ENCODE measurements at regions not wholly inside any gene's neighbourhood (a gene's known extent, or its start where the extent isn't known, plus 50 kb on each side); places are given as distances from the start of the nearest gene placed in this dataset.

DNA sequence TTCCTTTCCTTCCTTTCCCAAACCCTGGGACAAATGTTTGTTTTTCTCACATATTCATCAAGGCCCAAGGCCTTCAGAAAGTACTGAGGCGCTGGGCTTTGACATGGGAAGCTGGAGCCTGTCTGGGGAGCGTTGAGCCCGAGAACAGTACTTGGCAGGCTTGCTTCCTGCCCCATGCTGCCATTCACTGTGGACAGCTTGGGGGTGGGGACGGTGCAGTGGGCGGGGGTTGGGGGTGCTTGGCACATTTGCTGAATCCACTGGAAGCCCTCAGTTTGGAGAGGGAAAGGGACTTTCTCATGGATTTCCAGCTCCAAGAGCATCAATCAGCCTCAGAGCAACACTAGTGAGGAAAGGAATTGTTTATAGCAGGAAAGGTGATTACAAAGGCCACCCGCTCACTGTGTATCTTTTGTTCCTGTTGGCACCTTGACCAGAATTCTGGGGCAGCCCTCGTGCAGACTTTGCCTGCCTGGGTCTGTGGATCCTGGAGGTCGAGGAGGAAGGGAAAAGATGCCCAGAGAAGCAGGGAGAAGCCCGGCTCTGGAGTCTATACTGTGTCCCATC lies 199.8 kb upstream of the RGMA start:
- peaks cover 0 to 2% (median 0%) of the 10 kb centered on the region in 4 experiments; a peak in 1 of 7 replicates for H3K27me3 ChIP-seq (replicated peaks in 1 of 4; ENCODE audit: control insufficient read depth in 3 of 4, extremely low read depth in 1 of 4, insufficient read depth in 3 of 4, low read length in 3 of 4)
- no peak overlapping the region for H2BK120ac ChIP-seq (replicated peaks; ENCODE audit: low read depth, low read length)
- H3K18ac ChIP-seq (ENCODE audit: extremely low read depth, low read length): no peak overlapping the region
- no peak overlapping the region for H4K91ac ChIP-seq (replicated peaks; ENCODE audit: insufficient read length, low read length)
- H3K14ac ChIP-seq (ENCODE audit: insufficient read length): no peak overlapping the region
- CTCF ChIA-PET (ENCODE audit: partially characterized antibody): no interaction called here
- POLR2A ChIA-PET (ENCODE audit: partially characterized antibody): no interaction called here
- no peak overlapping the region for H3K27ac ChIP-seq (ENCODE audit: low read depth, low read length)
- no peak overlapping the region for H2BK15ac ChIP-seq (ENCODE audit: low read length)
- H3K4me2 ChIP-seq (ENCODE audit: insufficient read depth in 1 of 2, low read depth in 2 of 2, low read length in 2 of 2): no peak overlapping the region
- no peaks in the 10 kb centered on the region for H3K79me2 ChIP-seq (ENCODE audit: control insufficient read depth in 1 of 2, insufficient read depth in 2 of 2, low read length in 2 of 2)
- DNase-seq (ENCODE audit: low read depth in 1 of 2, low spot score in 2 of 2) (peak in 1 of 2 experiments; percentile 39), FAIRE-seq (no peak)
- WGBS, 2 experiments (ENCODE audit: extremely low coverage in 1 of 2, insufficient coverage in 1 of 2, insufficient read length in 1 of 2, insufficient replicate concordance in 2 of 2, low coverage in 1 of 2, low lambda C conversion rate in 2 of 2, missing lambda C conversion rate in 1 of 2): 85% methylated on average over 7 of the region's 9 CpGs; no CpG with 5 or more reads in 1 of the 2 experiments
- no peak overlapping the region for H3K23ac ChIP-seq (ENCODE audit: insufficient read length)
- no peak overlapping the region for H2AK5ac ChIP-seq (ENCODE audit: low read depth, low read length)
- H4K8ac ChIP-seq (ENCODE audit: extremely low read depth, insufficient read depth, low read length): no peak overlapping the region
- H4K20me1 ChIP-seq (replicated peaks in 1 of 2; ENCODE audit: control insufficient read depth in 1 of 2, insufficient read depth in 2 of 2, low read length in 2 of 2): no peaks in the 10 kb centered on the region
- H3K79me1 ChIP-seq (ENCODE audit: low read depth, low read length): no peaks in the 10 kb centered on the region
- H3K4me3 ChIP-seq (ENCODE audit: extremely low read depth in 1 of 4, insufficient read depth in 2 of 4, low read depth in 3 of 4, low read length in 4 of 4): no peak overlapping the region
- H3K9ac ChIP-seq (replicated peaks in 1 of 4; ENCODE audit: extremely low read depth in 1 of 4, low read depth in 3 of 4, low read length in 3 of 4): no peak overlapping the region
- no peak overlapping the region for H3K4ac ChIP-seq (replicated peaks; ENCODE audit: insufficient read length, low read depth, low read length)
- no peaks in the 10 kb centered on the region for H3K9me3 ChIP-seq (ENCODE audit: insufficient read depth in 2 of 2, low read depth in 1 of 2, low read length in 1 of 2)
- H3K56ac ChIP-seq (replicated peaks; ENCODE audit: insufficient read length, low read depth, low read length): no peak overlapping the region
- H2AFZ ChIP-seq (ENCODE audit: low read length): no peak overlapping the region
- no peak overlapping the region for H2BK12ac ChIP-seq (ENCODE audit: low read depth, low read length)
- H3K23me2 ChIP-seq (ENCODE audit: low read depth, low read length): no peaks in the 10 kb centered on the region
- peaks cover 0 to 3% (median 0%) of the 10 kb centered on the region in 4 experiments; a peak in 1 of 7 replicates for H3K4me1 ChIP-seq (replicated peaks in 1 of 4; ENCODE audit: control insufficient read depth in 3 of 4, insufficient read depth in 4 of 4, low read length in 3 of 4)
- H3K36me3 ChIP-seq (ENCODE audit: control insufficient read depth in 2 of 4, insufficient read depth in 4 of 4, low read length in 3 of 4): no peaks in the 10 kb centered on the region
- TF ChIP-seq TAF7 (optimal IDR thresholded peaks at IDR 0.05; ENCODE audit: borderline replicate concordance, low read depth, low read length): no peak
- no peak for TF ChIP-seq POLR2A (IDR thresholded peaks at IDR 0.05; ENCODE audit: control extremely low read depth in 1 of 2, low read depth in 2 of 2, low read length in 2 of 2)
- TF ChIP-seq CHD2 (IDR thresholded peaks at IDR 0.05; ENCODE audit: low read length): no peak
- no peak for TF ChIP-seq TBP (IDR thresholded peaks at IDR 0.05; ENCODE audit: low read depth, low read length)
- TF ChIP-seq, protein P1, sequence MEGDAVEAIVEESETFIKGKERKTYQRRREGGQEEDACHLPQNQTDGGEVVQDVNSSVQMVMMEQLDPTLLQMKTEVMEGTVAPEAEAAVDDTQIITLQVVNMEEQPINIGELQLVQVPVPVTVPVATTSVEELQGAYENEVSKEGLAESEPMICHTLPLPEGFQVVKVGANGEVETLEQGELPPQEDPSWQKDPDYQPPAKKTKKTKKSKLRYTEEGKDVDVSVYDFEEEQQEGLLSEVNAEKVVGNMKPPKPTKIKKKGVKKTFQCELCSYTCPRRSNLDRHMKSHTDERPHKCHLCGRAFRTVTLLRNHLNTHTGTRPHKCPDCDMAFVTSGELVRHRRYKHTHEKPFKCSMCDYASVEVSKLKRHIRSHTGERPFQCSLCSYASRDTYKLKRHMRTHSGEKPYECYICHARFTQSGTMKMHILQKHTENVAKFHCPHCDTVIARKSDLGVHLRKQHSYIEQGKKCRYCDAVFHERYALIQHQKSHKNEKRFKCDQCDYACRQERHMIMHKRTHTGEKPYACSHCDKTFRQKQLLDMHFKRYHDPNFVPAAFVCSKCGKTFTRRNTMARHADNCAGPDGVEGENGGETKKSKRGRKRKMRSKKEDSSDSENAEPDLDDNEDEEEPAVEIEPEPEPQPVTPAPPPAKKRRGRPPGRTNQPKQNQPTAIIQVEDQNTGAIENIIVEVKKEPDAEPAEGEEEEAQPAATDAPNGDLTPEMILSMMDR (IDR thresholded peaks at IDR 0.05; ENCODE audit: control extremely low read depth in 1 of 3, insufficient read depth in 1 of 3, low read depth in 1 of 3, low read length in 3 of 3): no peak
- no peak for TF ChIP-seq NRF1 (IDR thresholded peaks at IDR 0.05; ENCODE audit: low read depth, low read length)
- TF ChIP-seq BRCA1 (IDR thresholded peaks at IDR 0.05; ENCODE audit: low read depth, low read length): no peak
- TF ChIP-seq SIX5 (IDR thresholded peaks at IDR 0.05; ENCODE audit: low read depth, low read length): no peak
- TF ChIP-seq GTF2F1 (IDR thresholded peaks at IDR 0.05; ENCODE audit: borderline replicate concordance, low read depth, low read length): no peak
- TF ChIP-seq TEAD4 (IDR thresholded peaks at IDR 0.05; ENCODE audit: low read depth, low read length): no peak
- TF ChIP-seq ZNF274 (IDR thresholded peaks at IDR 0.05; ENCODE audit: borderline replicate concordance, extremely low read depth, low read length): no peak
- TF ChIP-seq JUN (IDR thresholded peaks at IDR 0.05; ENCODE audit: low read depth, low read length): no peak
- TF ChIP-seq YY1 (IDR thresholded peaks at IDR 0.05; ENCODE audit: low read depth, low read length): no peak
- H2BK20ac ChIP-seq (ENCODE audit: low read length): no peak overlapping the region
- H2BK5ac ChIP-seq (ENCODE audit: low read depth, low read length): no peak overlapping the region
- no peak overlapping the region for H4K5ac ChIP-seq (ENCODE audit: insufficient read length, low read depth, low read length)

All from H1 (cell line).